Upper lobe of left lung (tissue), 6 donors: ENCODE measurements at regions not wholly inside any gene's neighbourhood (a gene's known extent, or its start where the extent isn't known, plus 50 kb on each side); places are given as distances from the start of the nearest gene placed in this dataset.

Experiments used
- ATAC-seq, 2 donors: fragments of 200-7000 bp; cut with Tn5 transposase; one replicate each; pipeline ENCODE4 v1.9.1; 2022; ENCODE audit warnings: mild to moderate bottlenecking in 2 of 2, moderate library complexity in 2 of 2; ENCODE audit not compliant: low FRiP score in 2 of 2
- DNase-seq, 2 donors: peaks; one replicate each; pipeline ENCODE4 v3.0.0-alpha.2; 2019 to 2020
- H3K27ac ChIP-seq, 4 donors: fragments of 200-600 bp; sonication (generic); one replicate each; pipeline ENCODE4 v1.5.1; 2016 to 2019
- H3K27me3 ChIP-seq, 4 donors: fragments of 200-600 bp; sonication (generic); one replicate each; pipeline ENCODE4 v1.5.1; 2017 to 2019
- H3K36me3 ChIP-seq, 4 donors: fragments of 200-600 bp; sonication (generic); one replicate each; pipeline ENCODE4 v1.5.1; 2016 to 2019
- H3K4me1 ChIP-seq, 4 donors: fragments of 200-600 bp; sonication (generic); one replicate each; pipeline ENCODE4 v1.5.1; 2018 to 2019
- H3K4me3 ChIP-seq, 4 donors: fragments of 200-600 bp; sonication (generic); one replicate each; pipeline ENCODE4 v1.5.1; 2017 to 2019; ENCODE audit warnings: mild to moderate bottlenecking in 2 of 4, moderate library complexity in 1 of 4
- H3K9me3 ChIP-seq, 4 donors: fragments of 200-600 bp; sonication (generic); one replicate each; pipeline ENCODE4 v1.5.1; 2018 to 2019
- EP300 ChIP-seq, 4 donors: sonication (generic); formaldehyde crosslinking; IDR thresholded peaks; one replicate each; pipeline ENCODE4 v1.5.1; 2017; ENCODE audit warnings: antibody characterized with exemption in 4 of 4, control low read depth in 2 of 4
- POLR2A ChIP-seq, 4 donors: fragments of 450-650 bp; IDR thresholded peaks; one replicate each; pipeline ENCODE4 v1.5.1; 2016 to 2017; ENCODE audit warnings: antibody characterized with exemption in 4 of 4, mild to moderate bottlenecking in 2 of 4
- POLR2AphosphoS5 ChIP-seq, 2 donors: sonication (generic); formaldehyde crosslinking; IDR thresholded peaks; one replicate each; pipeline ENCODE4 v1.5.1; 2017; ENCODE audit warnings: antibody characterized with exemption in 2 of 2
- WGBS, 2 donors: methylation state at CpG; one replicate each; pipeline ENCODE4 v1.1.5; 2017 to 2018; 5-methylcytosine and 5-hydroxymethylcytosine counted together
- TF ChIP-seq, protein P1 (sequence below), 6 experiments: fragments of 450-650 bp in 4 of 6; fragments of 200-600 bp in 2 of 6; sonication (generic) in 2 of 6; IDR thresholded peaks; one replicate each; pipeline ENCODE4 v1.5.1; 2016 to 2019; ENCODE audit warnings: antibody characterized with exemption in 6 of 6
- donor health status: DM: no; HTN: no; CAD: no; lungs with moderate emphysema.
- donor health status: DM: no; HTN: yes; CAD: no; lungs with severe emphysema.

DNA sequence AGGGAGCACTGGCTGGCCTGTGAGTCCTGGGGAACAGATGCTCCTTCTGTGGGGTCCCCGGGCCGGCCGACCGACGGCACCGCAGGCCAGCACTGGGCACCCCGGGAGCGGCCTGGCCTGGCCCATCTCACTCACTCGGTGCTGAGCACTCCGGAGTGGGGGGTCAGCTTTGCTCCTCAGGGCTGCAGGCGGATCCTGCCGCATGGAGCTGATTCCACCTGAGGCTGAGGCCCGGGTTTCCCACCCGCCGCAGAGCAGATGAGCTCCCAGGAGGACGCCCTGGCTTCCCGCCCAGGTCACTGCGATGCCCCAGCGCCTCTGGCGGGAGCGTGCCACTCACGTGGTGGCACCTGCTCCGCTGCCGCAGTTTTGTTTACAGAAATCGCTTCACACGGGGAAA, 418.6 kb downstream of the GALR1 start:
- peaks cover 0 to 15% (median 0%) of the 10 kb centered on the region in 4 donors for H3K4me1 ChIP-seq
- no peaks in the 10 kb centered on the region for H3K36me3 ChIP-seq
- ATAC-seq (peak in 1 of 2 donors; percentile 41), DNase-seq (peak in 1 of 2 donors; percentile 66)
- no peak for TF ChIP-seq POLR2A (IDR thresholded peaks at IDR 0.05)
- no peak for TF ChIP-seq EP300 (IDR thresholded peaks at IDR 0.05)
- no peak for TF ChIP-seq POLR2AphosphoS5 (IDR thresholded peaks at IDR 0.05)
- TF ChIP-seq, protein P1, sequence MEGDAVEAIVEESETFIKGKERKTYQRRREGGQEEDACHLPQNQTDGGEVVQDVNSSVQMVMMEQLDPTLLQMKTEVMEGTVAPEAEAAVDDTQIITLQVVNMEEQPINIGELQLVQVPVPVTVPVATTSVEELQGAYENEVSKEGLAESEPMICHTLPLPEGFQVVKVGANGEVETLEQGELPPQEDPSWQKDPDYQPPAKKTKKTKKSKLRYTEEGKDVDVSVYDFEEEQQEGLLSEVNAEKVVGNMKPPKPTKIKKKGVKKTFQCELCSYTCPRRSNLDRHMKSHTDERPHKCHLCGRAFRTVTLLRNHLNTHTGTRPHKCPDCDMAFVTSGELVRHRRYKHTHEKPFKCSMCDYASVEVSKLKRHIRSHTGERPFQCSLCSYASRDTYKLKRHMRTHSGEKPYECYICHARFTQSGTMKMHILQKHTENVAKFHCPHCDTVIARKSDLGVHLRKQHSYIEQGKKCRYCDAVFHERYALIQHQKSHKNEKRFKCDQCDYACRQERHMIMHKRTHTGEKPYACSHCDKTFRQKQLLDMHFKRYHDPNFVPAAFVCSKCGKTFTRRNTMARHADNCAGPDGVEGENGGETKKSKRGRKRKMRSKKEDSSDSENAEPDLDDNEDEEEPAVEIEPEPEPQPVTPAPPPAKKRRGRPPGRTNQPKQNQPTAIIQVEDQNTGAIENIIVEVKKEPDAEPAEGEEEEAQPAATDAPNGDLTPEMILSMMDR (IDR thresholded peaks at IDR 0.05) = no peak
- no peaks in the 10 kb centered on the region for H3K9me3 ChIP-seq
- 67 to 87% methylated on average over 1 to 26 of the region's 26 CpGs for WGBS, 2 donors
- no peaks in the 10 kb centered on the region for H3K27me3 ChIP-seq
- H3K27ac ChIP-seq = no peak overlapping the region
- no peak overlapping the region for H3K4me3 ChIP-seq

DNA sequence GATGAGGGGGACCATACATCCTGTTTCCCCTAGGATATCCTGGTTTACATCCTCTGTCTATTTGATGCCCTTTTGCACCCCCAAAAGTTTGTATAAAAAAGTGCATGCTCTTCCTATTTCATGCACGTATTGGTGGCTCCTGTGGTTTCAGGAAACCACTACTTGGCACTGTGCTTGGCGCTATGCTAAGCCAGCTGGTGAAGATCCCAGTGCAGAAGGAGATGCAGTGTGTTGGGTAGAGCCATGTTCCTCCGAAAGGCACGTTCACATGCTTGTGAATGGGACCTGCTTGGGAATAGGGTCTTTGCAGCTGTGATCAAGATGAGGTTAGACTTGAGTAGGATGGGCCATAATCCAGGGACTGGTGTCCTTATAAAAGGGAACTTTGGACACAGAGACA, 419.7 kb downstream of the GALR1 start:
- Histone ChIP-seq H3K27me3 (no peaks in the 10 kb centered on the region), H3K9me3 (no peaks in the 10 kb centered on the region), H3K4me1 (peaks cover 0 to 15% (median 0%) of the 10 kb centered on the region in 4 donors), H3K27ac (no peak overlapping the region), H3K36me3 (no peaks in the 10 kb centered on the region), H3K4me3 (no peak overlapping the region)
- DNase-seq (no peak), ATAC-seq (no peak)
- TF ChIP-seq POLR2A (IDR thresholded peaks at IDR 0.05) = no peak
- WGBS, 2 donors = 29 to 45% methylated on average over 4 of the region's 4 CpGs

DNA sequence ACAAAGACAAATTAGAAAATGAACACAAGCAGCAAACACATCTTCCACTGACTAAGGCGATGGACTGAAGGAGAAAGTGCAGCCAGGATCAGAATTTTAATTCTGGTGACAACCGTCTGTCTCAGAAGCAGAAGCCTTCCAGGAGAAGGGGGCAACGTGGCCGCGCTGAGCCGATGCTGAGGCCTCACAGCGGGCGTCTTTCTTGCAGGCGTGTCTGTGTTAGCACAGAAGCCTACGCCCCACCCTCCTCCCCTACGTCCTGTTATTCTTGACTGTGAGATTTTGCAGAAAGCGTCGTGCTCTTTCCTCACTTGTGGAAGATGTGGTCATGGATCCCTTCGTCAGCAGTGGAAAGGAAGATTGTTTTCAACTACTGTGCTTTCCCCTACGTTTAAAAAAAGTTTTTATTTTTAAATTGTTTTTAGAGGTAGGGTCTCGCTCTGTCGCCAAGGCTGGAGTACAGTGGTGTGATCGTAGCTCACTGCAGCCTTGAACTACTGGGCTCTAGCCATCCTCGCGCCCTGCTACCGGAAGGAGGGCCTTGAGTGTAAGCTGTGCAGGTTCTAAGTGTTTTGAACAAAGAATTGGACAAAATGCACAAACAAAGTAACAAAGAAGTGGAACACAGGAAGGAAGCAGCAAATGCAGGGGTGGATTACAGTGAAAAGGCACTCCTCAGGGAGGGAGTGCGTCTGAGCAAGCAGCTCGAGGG, 422.0 kb downstream of the GALR1 start:
- 25% methylated on average over 23 of the region's 23 CpGs for WGBS, 2 donors
- H3K27me3 ChIP-seq = no peaks in the 10 kb centered on the region
- ATAC-seq (peak in 1 of 2 donors; percentile 41), DNase-seq (peak in 1 of 2 donors; percentile 34)
- TF ChIP-seq POLR2AphosphoS5 (IDR thresholded peaks at IDR 0.05) (no peak), EP300 (IDR thresholded peaks at IDR 0.05) (no peak), POLR2A (IDR thresholded peaks at IDR 0.05) (no peak)
- TF ChIP-seq, protein P1 (IDR thresholded peaks at IDR 0.05) = no peak
- no peaks in the 10 kb centered on the region for H3K9me3 ChIP-seq
- H3K4me1 ChIP-seq = peaks cover 0 to 15% (median 0%) of the 10 kb centered on the region in 4 donors
- H3K36me3 ChIP-seq = no peaks in the 10 kb centered on the region
- no peak overlapping the region for H3K27ac ChIP-seq
- no peak overlapping the region for H3K4me3 ChIP-seq

DNA sequence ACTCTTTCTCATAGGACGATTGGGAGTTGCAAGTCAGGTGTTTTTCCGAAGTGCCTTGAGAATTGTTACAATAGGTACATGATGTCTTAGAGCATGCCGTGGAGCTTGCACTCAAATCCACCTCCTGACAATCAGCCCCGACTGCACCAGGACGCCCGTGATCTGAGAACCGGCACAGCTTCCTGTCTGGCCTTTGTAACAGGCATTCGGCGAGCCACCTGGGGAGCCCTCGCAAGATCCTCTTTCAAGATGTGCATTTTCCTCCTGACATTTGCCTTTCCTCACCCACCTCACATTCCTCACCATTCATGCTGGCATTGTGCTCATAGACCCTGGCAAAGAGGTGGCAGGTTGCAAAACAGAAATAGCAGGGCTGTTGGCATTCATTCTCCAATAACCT, 427.3 kb downstream of the GALR1 start:
- H3K4me3 ChIP-seq = no peak overlapping the region
- TF ChIP-seq EP300 (IDR thresholded peaks at IDR 0.05) (no peak), POLR2AphosphoS5 (IDR thresholded peaks at IDR 0.05) (no peak), POLR2A (IDR thresholded peaks at IDR 0.05) (no peak)
- TF ChIP-seq, protein P1 (IDR thresholded peaks at IDR 0.05) = no peak
- H3K9me3 ChIP-seq = no peaks in the 10 kb centered on the region
- no peaks in the 10 kb centered on the region for H3K36me3 ChIP-seq
- DNase-seq (no peak), ATAC-seq (no peak)
- H3K27ac ChIP-seq = no peak overlapping the region
- WGBS, 2 donors = 18 to 26% methylated on average over 7 to 10 of the region's 10 CpGs
- H3K4me1 ChIP-seq = peaks cover 0 to 3% (median 0%) of the 10 kb centered on the region in 4 donors
- no peaks in the 10 kb centered on the region for H3K27me3 ChIP-seq

DNA sequence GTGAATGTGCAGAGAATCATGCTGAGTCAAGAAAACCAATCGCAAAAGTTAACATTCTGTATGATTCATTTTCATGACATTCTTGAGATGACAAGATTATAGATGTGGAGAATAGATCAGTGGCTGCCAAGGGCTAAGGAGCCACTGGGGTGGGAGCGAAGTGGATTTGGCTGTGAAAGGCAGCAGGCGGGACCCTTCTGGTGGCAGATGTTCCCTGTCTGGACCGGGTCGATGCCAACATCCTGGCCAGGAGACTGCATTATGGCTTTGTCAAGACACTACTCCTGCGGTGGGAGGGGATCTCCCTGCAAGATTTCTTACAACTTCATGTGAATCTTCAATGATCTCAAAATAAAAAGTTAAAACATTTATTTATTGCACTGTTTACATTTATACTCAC, 427.9 kb downstream of the GALR1 start:
- ATAC-seq (no peak), DNase-seq (no peak)
- Histone ChIP-seq H3K27me3 (no peaks in the 10 kb centered on the region), H3K9me3 (no peaks in the 10 kb centered on the region), H3K4me3 (no peak overlapping the region), H3K4me1 (no peaks in the 10 kb centered on the region), H3K27ac (no peak overlapping the region), H3K36me3 (no peaks in the 10 kb centered on the region)
- TF ChIP-seq POLR2AphosphoS5 (IDR thresholded peaks at IDR 0.05) (no peak), EP300 (IDR thresholded peaks at IDR 0.05) (no peak), POLR2A (IDR thresholded peaks at IDR 0.05) (no peak)
- TF ChIP-seq, protein P1 (IDR thresholded peaks at IDR 0.05) = no peak
- WGBS, 2 donors = 49 to 51% methylated on average over 6 of the region's 6 CpGs
